ENCODE measurements at regions not wholly inside any gene's neighbourhood (a gene's known extent, or its start where the extent isn't known, plus 50 kb on each side); places are given as distances from the start of the nearest gene placed in this dataset.

- no peak for TF ChIP-seq POLR2A (IDR thresholded peaks at IDR 0.05)
- TF ChIP-seq CTCF (IDR thresholded peaks at IDR 0.05) = no peak
Measured at GRCh38 chr10:90658791-90659190, 199.0 kb downstream of the HTR7 start.
